Pancreas (tissue), 10 donors: ENCODE measurements at regions not wholly inside any gene's neighbourhood (a gene's known extent, or its start where the extent isn't known, plus 50 kb on each side); places are given as distances from the start of the nearest gene placed in this dataset.

ENCODE experiments used
- ATAC-seq, 4 donors: fragments of 200-7000 bp; cut with Tn5 transposase; one replicate each; pipeline versions ENCODE4 v1.8.0 to v1.9.1; 2020; ENCODE audit warnings: mild to moderate bottlenecking in 4 of 4, moderate library complexity in 4 of 4
- DNase-seq, 6 donors: peaks; one replicate each; pipeline ENCODE4 v3.0.0-alpha.2; 2020
- FAIRE-seq: peaks from 2 replicates; lab custom pipeline; 2012; peaks lifted over from hg19 to GRCh38; lab: Jason Lieb, UNC
- H3K27ac ChIP-seq, 4 donors: fragments of 200-600 bp; sonication (generic); 1 replicate in 3 of 4; 2 replicates in 1 of 4; pipeline versions ENCODE4 v1.5.0 to v1.8.0; 2020
- H3K27me3 ChIP-seq, 4 donors: fragments of 200-600 bp; one replicate each; pipeline ENCODE4 v1.8.0; 2021
- H3K36me3 ChIP-seq, 3 donors: fragments of 200-600 bp; sonication (generic) in 1 of 3; one replicate each; pipeline versions ENCODE4 v1.5.0 to v1.8.0; 2020 to 2021
- H3K4me1 ChIP-seq, 3 donors: fragments of 200-600 bp; one replicate each; pipeline ENCODE4 v1.8.0; 2021
- H3K4me3 ChIP-seq, 4 donors: fragments of 200-600 bp; sonication (generic) in 2 of 4; one replicate each; pipeline versions ENCODE4 v1.5.0 to v1.8.0; 2020 to 2021
- H3K9me3 ChIP-seq, 4 donors: fragments of 200-600 bp; one replicate each; pipeline ENCODE4 v1.8.0; 2021
- WGBS, 2 donors: extraction: QIAGEN DNeasy Blood & Tissue Kit; methylation state at CpG; one replicate each; pipeline ENCODE4 v1.1.7; 2013; 5-methylcytosine and 5-hydroxymethylcytosine counted together
- intact Hi-C, 3 donors: fragments of 100-400 bp; cut with DNase I; formaldehyde crosslinking; loops; one replicate each; pipeline versions ENCODE4 v1.11.1 to v1.14.2; 2022
- TF ChIP-seq, protein P1 (sequence below), 4 donors: fragments of 200-600 bp; sonication (generic) in 3 of 4; IDR thresholded peaks; one replicate each; pipeline versions ENCODE4 v1.5.0 to v1.8.0; 2021; ENCODE audit warnings: antibody characterized with exemption in 4 of 4
- donor health status: healthy with polysubstance abuse.
- donor health status: DM: no; HTN: no; CAD: no; lungs with moderate emphysema.
- donor health status: DM: no; HTN: no; CAD: no.
- donor health status: control.
- donor health status: control.
- donor health status: Bipolar disorder and iron deficiency.
- donor health status: DM: yes; HTN: yes; CAD: no.
- donor health status: DM: no; HTN: no; CAD: no.
- donor health status: DM: no; HTN: no; CAD: no.
- donor health status: DM: yes; HTN: yes; CAD: no.

DNA sequence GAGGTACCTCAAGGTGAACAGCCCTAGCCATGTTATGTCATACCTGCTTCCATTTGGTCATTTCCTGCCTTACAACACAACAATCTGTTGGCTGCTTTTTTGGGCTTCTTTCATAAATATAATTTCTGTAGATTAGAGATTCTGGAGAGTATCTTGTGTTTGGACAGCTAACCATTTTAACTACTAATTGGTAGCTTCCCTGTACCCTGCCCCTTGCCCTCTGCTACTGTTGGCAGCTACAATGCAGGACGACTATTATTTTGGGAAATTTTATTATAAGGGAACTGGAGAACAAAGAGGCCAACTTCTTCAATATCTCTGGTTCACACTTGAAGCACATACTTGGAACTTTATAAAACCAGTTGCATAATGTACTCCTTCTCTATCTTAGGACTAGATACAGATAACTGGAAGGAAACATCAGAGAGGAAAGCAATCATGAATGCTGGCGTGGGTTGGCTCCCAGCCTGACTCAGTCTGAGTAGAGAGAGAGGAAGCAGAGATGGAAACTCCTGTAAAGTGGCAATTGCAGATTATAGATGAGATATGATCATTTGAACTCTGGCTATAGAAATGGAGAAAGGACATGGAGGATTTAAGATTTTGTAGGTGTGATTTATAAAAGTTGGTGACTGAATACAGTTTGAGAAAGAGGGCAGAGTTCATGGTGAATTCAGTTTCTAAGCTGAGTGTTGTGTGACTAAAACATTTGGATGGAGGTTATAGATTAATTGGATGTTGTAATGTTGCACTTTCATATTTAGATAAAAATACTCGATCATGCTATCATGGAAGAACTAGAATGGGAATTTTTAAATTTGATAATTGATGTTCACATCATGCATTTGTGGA, 74.5 kb downstream of the MDH1 start:
- FAIRE-seq (no peak), DNase-seq (no peak), ATAC-seq (no peak)
- intact Hi-C loops = no loop called here
- Histone ChIP-seq H3K36me3 (no peaks in the 10 kb centered on the region), H3K27me3 (no peaks in the 10 kb centered on the region), H3K9me3 (no peaks in the 10 kb centered on the region), H3K27ac (no peak overlapping the region), H3K4me1 (peaks cover 0 to 7% (median 0%) of the 10 kb centered on the region in 3 donors), H3K4me3 (no peak overlapping the region)
- TF ChIP-seq, protein P1, sequence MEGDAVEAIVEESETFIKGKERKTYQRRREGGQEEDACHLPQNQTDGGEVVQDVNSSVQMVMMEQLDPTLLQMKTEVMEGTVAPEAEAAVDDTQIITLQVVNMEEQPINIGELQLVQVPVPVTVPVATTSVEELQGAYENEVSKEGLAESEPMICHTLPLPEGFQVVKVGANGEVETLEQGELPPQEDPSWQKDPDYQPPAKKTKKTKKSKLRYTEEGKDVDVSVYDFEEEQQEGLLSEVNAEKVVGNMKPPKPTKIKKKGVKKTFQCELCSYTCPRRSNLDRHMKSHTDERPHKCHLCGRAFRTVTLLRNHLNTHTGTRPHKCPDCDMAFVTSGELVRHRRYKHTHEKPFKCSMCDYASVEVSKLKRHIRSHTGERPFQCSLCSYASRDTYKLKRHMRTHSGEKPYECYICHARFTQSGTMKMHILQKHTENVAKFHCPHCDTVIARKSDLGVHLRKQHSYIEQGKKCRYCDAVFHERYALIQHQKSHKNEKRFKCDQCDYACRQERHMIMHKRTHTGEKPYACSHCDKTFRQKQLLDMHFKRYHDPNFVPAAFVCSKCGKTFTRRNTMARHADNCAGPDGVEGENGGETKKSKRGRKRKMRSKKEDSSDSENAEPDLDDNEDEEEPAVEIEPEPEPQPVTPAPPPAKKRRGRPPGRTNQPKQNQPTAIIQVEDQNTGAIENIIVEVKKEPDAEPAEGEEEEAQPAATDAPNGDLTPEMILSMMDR (IDR thresholded peaks at IDR 0.05) = no peak
- WGBS, 2 donors = 68 to 72% methylated on average over 3 of the region's 3 CpGs

DNA sequence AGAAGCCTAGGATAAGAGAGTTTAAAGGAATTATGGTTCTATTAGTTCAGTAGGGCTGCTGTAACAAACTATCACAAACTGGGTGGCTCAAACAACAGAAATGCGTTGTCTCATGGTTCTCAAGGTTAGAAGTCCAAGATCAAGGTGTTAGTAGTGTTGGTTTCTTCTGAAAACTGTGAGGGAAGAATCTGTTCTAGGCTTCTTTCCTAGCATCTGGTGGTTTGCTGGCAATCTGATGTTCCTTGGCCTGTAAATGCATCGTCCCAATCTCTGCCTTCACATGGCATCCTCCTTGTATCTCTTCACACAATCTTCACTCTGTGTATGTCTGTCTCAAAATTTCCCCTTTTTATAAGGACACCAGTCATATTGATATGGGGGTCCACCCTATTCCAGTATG, 76.3 kb downstream of the MDH1 start:
- FAIRE-seq = no peak
- ATAC-seq = no peak
- TF ChIP-seq, protein P1 (IDR thresholded peaks at IDR 0.05) = no peak

DNA sequence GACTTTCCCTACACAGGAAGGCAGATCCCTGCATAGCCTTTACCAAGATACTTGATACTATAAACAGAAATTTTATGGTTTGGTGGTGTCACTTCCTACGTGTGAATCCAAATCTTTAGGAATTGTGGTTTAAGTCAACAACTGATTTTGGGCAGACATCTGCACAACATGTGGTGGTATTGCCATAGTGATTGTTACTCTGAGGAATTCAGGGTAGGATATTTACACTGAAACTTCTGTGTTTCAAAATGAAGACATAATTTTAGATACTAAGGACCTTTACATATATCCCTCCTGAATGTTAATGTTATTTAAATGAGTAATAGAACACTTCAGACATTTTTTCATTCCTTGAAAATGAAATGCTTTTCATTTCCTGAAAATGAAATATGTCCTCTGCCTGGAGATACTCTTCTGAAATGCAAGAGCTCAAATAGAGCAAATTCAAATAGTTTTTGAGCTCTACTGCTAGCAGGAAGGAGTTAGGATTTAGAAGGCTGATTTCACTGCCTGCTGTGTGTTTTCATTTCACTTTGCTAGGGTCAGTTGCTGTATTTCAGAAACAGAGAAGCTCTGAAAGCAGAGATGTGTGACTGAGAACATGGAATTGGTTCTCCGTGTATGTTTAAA, 77.2 kb downstream of the MDH1 start:
- no peaks in the 10 kb centered on the region for H3K27me3 ChIP-seq
- FAIRE-seq (no peak), ATAC-seq (no peak), DNase-seq (no peak)
- H3K4me3 ChIP-seq = no peak overlapping the region
- intact Hi-C loops = no loop called here
- no peak overlapping the region for H3K27ac ChIP-seq
- TF ChIP-seq, protein P1 (IDR thresholded peaks at IDR 0.05) = no peak
- no peaks in the 10 kb centered on the region for H3K4me1 ChIP-seq
- H3K36me3 ChIP-seq = no peaks in the 10 kb centered on the region
- H3K9me3 ChIP-seq = no peaks in the 10 kb centered on the region
- WGBS, 2 donors = 67 to 80% methylated on average over 2 of the region's 2 CpGs

More for the DNA sequence above, 76.3 kb downstream of the MDH1 start:
- no peak overlapping the region for H3K4me3 ChIP-seq
- H3K9me3 ChIP-seq = no peaks in the 10 kb centered on the region
- intact Hi-C loops = no loop called here
- peaks cover 0 to 5% (median 0%) of the 10 kb centered on the region in 3 donors for H3K4me1 ChIP-seq
- 29 to 34% methylated on average over 2 of the region's 2 CpGs for WGBS, 2 donors
- no peaks in the 10 kb centered on the region for H3K36me3 ChIP-seq
- DNase-seq = no peak
- no peak overlapping the region for H3K27ac ChIP-seq
- no peaks in the 10 kb centered on the region for H3K27me3 ChIP-seq

DNA sequence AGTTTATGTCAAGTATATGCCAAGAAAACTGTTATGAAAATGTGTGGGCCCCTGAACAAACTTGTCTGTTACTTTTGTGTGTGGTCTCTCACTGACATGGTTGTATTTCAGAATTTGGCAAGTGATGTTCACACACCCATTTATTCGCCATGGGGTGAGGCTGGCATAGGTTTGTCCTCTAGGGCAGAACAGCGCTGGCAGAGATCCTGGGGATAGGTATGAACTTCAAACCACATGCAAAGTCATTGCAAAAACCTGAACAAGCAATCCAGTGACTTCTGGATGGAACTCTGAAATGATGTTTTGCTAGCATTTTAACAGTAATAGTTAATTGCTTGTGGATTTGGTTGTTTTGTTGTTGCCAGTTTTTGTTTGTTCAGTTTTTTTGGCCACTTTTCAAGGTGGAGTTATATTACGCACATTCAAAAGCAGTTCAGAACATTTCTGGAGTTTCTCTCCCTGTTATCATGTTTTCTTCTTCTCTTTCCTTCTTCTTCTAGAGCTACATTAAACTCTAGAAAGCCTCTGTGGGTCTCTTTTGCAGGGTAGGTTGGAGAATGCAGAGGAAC, 78.5 kb downstream of the MDH1 start:
- no peak for DNase-seq
- no peak for ATAC-seq
- Histone ChIP-seq H3K4me3 (no peak overlapping the region), H3K4me1 (no peaks in the 10 kb centered on the region), H3K9me3 (no peaks in the 10 kb centered on the region), H3K27me3 (no peaks in the 10 kb centered on the region), H3K27ac (no peak overlapping the region), H3K36me3 (no peaks in the 10 kb centered on the region)
- FAIRE-seq = no peak
- 72 to 75% methylated on average over 3 of the region's 3 CpGs for WGBS, 2 donors
- intact Hi-C loops = no loop called here
- TF ChIP-seq, protein P1 (IDR thresholded peaks at IDR 0.05) = no peak
